ENCODE measurements at regions not wholly inside any gene's neighbourhood (a gene's known extent, or its start where the extent isn't known, plus 50 kb on each side); places are given as distances from the start of the nearest gene placed in this dataset.

DNA sequence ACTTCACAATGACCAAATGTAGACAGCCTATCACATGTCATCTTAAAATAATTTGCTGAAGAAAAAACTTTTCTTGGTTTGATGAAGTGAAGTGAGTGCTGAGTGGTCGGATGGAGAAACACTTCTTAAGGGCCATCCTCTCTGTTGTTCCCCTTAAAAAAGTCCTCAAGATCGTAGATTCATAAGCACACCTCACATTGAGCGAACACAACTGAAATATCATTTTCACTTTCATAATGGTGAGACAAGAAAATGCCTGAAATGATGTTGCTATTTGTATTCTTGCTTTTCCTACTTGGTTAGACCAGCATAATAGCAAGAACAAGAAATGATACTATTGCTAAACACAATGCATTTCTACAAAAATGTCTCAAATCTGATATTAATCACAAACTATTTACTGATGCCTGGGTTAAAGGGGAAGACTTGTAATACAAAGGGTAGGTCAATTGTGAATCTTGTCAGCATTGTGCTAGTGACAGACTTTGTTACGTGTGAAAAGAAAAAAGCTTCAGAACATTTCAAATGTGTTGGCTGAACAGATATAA, 305.6 kb upstream of the NR3C2 start:
- Histone ChIP-seq H3K4me3 (no peak overlapping the region), H3K36me3 (no peaks in the 10 kb centered on the region), H3K27me3 (no peaks in the 10 kb centered on the region), H3K27ac (no peak overlapping the region), H3K4me1 (no peaks in the 10 kb centered on the region), H3K9me3 (no peaks in the 10 kb centered on the region)
- DNase-seq (ENCODE audit: extremely low spot score in 2 of 2), result no peak
- TF ChIP-seq, protein P1, sequence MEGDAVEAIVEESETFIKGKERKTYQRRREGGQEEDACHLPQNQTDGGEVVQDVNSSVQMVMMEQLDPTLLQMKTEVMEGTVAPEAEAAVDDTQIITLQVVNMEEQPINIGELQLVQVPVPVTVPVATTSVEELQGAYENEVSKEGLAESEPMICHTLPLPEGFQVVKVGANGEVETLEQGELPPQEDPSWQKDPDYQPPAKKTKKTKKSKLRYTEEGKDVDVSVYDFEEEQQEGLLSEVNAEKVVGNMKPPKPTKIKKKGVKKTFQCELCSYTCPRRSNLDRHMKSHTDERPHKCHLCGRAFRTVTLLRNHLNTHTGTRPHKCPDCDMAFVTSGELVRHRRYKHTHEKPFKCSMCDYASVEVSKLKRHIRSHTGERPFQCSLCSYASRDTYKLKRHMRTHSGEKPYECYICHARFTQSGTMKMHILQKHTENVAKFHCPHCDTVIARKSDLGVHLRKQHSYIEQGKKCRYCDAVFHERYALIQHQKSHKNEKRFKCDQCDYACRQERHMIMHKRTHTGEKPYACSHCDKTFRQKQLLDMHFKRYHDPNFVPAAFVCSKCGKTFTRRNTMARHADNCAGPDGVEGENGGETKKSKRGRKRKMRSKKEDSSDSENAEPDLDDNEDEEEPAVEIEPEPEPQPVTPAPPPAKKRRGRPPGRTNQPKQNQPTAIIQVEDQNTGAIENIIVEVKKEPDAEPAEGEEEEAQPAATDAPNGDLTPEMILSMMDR (IDR thresholded peaks at IDR 0.05), result no peak
- no peak for TF ChIP-seq POLR2A (IDR thresholded peaks at IDR 0.05)
- no peak for TF ChIP-seq POLR2AphosphoS5 (IDR thresholded peaks at IDR 0.05; ENCODE audit: insufficient read depth in 1 of 2, low read depth in 1 of 2)
- intact Hi-C loops (cut with DNase I), result no loop called here

DNA sequence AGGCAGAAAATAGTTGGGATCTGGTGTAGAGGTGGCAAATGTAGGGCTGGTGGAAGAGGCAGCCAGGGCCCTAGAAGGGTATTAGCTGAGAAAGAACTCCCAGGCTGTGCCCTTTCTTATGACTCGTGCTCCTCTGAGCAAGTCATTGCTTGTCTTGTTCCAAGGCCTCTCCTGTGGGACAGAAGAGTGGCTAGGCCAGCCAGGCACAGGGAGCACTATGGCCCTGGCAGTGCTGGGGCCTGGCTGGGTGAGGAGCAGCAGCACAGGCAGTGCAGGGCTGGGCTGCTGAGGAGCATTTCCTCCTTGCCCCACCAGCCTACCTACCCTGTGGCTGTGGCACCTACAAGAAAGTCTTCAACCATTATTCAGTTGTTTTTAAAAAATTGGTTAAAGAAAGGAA, 298.5 kb upstream of the NR3C2 start:
- no peaks in the 10 kb centered on the region for H3K9me3 ChIP-seq
- H3K4me1 ChIP-seq, result no peaks in the 10 kb centered on the region
- H3K36me3 ChIP-seq, result no peaks in the 10 kb centered on the region
- no peak overlapping the region for H3K4me3 ChIP-seq
- no peaks in the 10 kb centered on the region for H3K27me3 ChIP-seq
- no peak overlapping the region for H3K27ac ChIP-seq
- intact Hi-C loops (cut with DNase I), result loop anchor here (1.0 kb wide), 1 partner anchor 32 kb away; no protein-coding TSS in a partner anchor
- TF ChIP-seq POLR2AphosphoS5 (IDR thresholded peaks at IDR 0.05; ENCODE audit: insufficient read depth in 1 of 2, low read depth in 1 of 2), result no peak
- TF ChIP-seq, protein P1 (IDR thresholded peaks at IDR 0.05), result no peak
- TF ChIP-seq POLR2A (IDR thresholded peaks at IDR 0.05), result no peak
- no peak for DNase-seq (ENCODE audit: extremely low spot score in 2 of 2)

DNA sequence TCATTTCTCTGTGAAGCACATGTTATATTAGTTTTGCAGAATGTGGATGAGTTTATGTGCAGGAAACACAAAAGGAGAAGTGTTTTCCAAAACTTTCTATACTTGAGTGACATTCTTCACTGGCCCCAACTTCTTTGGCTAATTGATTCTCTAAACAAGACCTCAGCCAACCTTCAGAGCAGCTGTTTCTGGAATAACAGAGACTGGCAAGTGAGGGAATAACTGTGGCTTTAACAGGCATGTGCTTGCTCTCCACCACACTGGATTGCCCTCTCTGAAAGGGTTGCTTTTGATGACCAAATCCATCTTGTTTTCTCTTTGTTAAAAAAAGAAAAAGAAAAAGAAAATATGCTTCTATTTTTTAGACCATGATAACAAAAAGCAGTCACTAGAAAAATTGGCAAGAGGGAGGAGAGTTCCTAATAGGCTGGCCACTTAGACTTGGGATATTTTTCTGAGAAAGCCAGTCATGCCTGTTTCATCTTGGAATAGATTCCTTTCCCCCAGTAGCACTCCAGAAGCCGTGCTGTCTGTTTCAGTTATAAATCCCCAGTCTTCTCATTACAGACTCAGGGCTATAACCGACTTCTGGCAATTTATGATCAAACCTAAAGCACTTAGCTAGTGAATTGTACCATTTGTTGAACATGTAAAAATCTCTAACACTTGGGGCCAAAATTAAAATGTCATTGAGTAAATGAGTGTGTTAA, 295.0 kb upstream of the NR3C2 start:
- Histone ChIP-seq H3K36me3 (no peaks in the 10 kb centered on the region), H3K4me1 (no peaks in the 10 kb centered on the region), H3K9me3 (no peaks in the 10 kb centered on the region), H3K27me3 (no peaks in the 10 kb centered on the region), H3K27ac (no peak overlapping the region), H3K4me3 (no peak overlapping the region)
- intact Hi-C loops (cut with DNase I), result no loop called here
- TF ChIP-seq POLR2A (IDR thresholded peaks at IDR 0.05) (no peak), POLR2AphosphoS5 (IDR thresholded peaks at IDR 0.05; ENCODE audit: insufficient read depth in 1 of 2, low read depth in 1 of 2) (no peak)
- TF ChIP-seq, protein P1 (IDR thresholded peaks at IDR 0.05), result no peak
- no peak for DNase-seq (ENCODE audit: extremely low spot score in 2 of 2)

DNA sequence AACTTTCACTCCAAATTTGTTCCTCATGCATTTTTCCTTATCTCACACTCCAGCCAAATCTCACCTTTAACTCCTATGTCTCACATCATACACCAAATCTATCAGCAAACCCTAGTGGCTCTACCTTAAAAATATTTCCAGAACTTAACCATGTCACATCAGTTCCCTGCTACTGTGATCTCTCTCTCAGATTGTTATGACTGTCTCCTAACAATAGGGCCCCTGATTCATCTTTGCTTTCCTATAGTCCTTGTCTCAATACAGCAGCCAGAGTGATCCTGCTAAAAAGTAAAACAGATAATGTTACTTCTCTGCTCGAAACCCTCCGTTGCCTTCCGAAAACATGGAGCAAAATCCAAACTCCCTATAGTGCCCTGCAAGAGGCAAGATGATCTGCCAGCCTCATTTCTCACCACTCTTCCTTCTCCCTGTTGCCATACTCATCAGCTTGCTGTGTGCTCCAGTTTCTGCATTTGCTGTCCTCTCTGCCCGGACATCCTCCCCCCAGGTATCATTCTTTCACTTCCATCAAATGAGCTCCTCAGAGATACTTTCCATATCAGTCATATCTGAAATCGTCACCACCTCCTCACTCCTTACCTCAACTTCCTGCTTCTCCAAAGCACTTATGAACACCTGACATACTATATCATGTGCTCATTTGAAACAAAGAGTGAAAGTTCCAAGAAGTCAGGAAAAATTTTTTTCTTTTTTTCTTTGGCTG, 293.4 kb upstream of the NR3C2 start:
- intact Hi-C loops (cut with DNase I), result no loop called here
- H3K9me3 ChIP-seq, result no peaks in the 10 kb centered on the region
- H3K4me3 ChIP-seq, result no peak overlapping the region
- TF ChIP-seq POLR2AphosphoS5 (IDR thresholded peaks at IDR 0.05; ENCODE audit: insufficient read depth in 1 of 2, low read depth in 1 of 2) (no peak), POLR2A (IDR thresholded peaks at IDR 0.05) (no peak)
- TF ChIP-seq, protein P1 (IDR thresholded peaks at IDR 0.05), result no peak
- no peak for DNase-seq (ENCODE audit: extremely low spot score in 2 of 2)
- no peaks in the 10 kb centered on the region for H3K27me3 ChIP-seq
- H3K36me3 ChIP-seq, result no peaks in the 10 kb centered on the region
- H3K4me1 ChIP-seq, result no peaks in the 10 kb centered on the region
- no peak overlapping the region for H3K27ac ChIP-seq

DNA sequence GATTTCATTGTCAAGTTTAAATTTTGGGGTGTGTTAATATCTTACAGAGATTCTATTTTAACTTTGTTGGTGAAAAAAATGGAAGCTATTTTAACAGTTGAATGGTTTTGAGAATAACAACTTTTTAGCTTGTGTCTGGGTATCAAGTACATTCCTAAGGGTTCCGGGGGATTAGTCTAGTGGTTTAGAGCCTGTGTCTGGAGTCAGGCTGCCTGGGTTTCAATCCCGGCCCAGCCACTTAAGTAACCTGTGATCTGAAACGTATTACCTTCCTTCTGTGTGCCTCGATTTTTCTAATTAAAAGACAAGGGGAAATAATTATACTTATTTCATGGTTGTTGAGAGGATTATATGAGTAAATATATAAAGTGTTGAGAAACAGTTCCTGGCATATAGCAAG, 288.6 kb upstream of the NR3C2 start:
- H3K4me3 ChIP-seq, result no peak overlapping the region
- TF ChIP-seq POLR2AphosphoS5 (IDR thresholded peaks at IDR 0.05; ENCODE audit: insufficient read depth in 1 of 2, low read depth in 1 of 2), result no peak
- TF ChIP-seq, protein P1 (IDR thresholded peaks at IDR 0.05), result no peak
- TF ChIP-seq POLR2A (IDR thresholded peaks at IDR 0.05), result no peak
- H3K9me3 ChIP-seq, result no peaks in the 10 kb centered on the region
- intact Hi-C loops (cut with DNase I), result no loop called here
- DNase-seq (ENCODE audit: extremely low spot score in 2 of 2), result no peak
- no peaks in the 10 kb centered on the region for H3K36me3 ChIP-seq
- H3K4me1 ChIP-seq, result no peaks in the 10 kb centered on the region
- H3K27me3 ChIP-seq, result no peaks in the 10 kb centered on the region
- no peak overlapping the region for H3K27ac ChIP-seq

Measured in vagina (tissue), 2 donors.